Breast epithelium (tissue), 3 donors: ENCODE measurements at regions not wholly inside any gene's neighbourhood (a gene's known extent, or its start where the extent isn't known, plus 50 kb on each side); places are given as distances from the start of the nearest gene placed in this dataset.

Experiments
- CTCF ChIP-seq, 3 donors: fragments of 450-650 bp; IDR thresholded peaks; one replicate each; pipeline ENCODE4 v1.5.1; 2016 to 2017; ENCODE audit warnings: antibody characterized with exemption in 3 of 3, mild to moderate bottlenecking in 3 of 3, moderate library complexity in 3 of 3
- POLR2A ChIP-seq: fragments of 450-650 bp; IDR thresholded peaks from one replicate; pipeline ENCODE4 v1.6.1; 2016; ENCODE audit warnings: antibody characterized with exemption, mild to moderate bottlenecking, moderate library complexity
- POLR2AphosphoS5 ChIP-seq, 3 donors: sonication (generic); formaldehyde crosslinking; IDR thresholded peaks; one replicate each; pipeline ENCODE4 v1.6.1; 2017; ENCODE audit warnings: antibody characterized with exemption in 3 of 3

- TF ChIP-seq CTCF (IDR thresholded peaks at IDR 0.05) (no peak), POLR2A (no peak), POLR2AphosphoS5 (IDR thresholded peaks at IDR 0.05) (no peak)
Observed at GRCh38 chr5:153267506-153267905, 223.0 kb upstream of the GRIA1 start.
